A549 (cell line): ENCODE measurements at regions not wholly inside any gene's neighbourhood (a gene's known extent, or its start where the extent isn't known, plus 50 kb on each side); places are given as distances from the start of the nearest gene placed in this dataset.

Experiments used
- ATAC-seq, 2 experiments: fragments of 200-7000 bp in 1 of 2; fragments of >200 bp in 1 of 2; cut with Nextera tagmentation in 1 of 2; cut with Tn5 transposase in 1 of 2; 3 replicates each; pipeline versions ENCODE4 v1.8.0 to v1.9.1; 2018 to 2020; ENCODE audit warnings: mild to moderate bottlenecking in 1 of 2, moderate library complexity in 1 of 2
- CTCF ChIA-PET: fragments of 300-600 bp; sonication (Branson Sonifier 250); formaldehyde crosslinking; extraction: SDS; loops from one replicate; lab custom pipeline; 2021; ENCODE audit warnings: antibody characterized with exemption, inconsistent platforms; lab: Yijun Ruan, JAX
- POLR2A ChIA-PET: fragments of 350-600 bp; formaldehyde crosslinking; extraction: SDS; loops from one replicate; lab custom pipeline; 2021; ENCODE audit warnings: antibody characterized with exemption, inconsistent platforms; lab: Yijun Ruan, JAX
- DNase-seq, 2 experiments: peaks; one replicate each; pipeline versions ENCODE4 v3.0.0 to v3.0.0-alpha.2; 2011 to 2016; ENCODE audit warnings: low read depth in 1 of 2, low spot score in 1 of 2
- FAIRE-seq: peaks from 2 replicates; lab custom pipeline; 2011; peaks lifted over from hg19 to GRCh38; lab: Jason Lieb, UNC
- H3K27ac ChIP-seq, 2 experiments: fragments of >200 bp; sonication (Bioruptor Twin); formaldehyde crosslinking; 3 replicates each; pipeline ENCODE4 v1.5.1; 2016 to 2017
- H3K4me1 ChIP-seq: fragments of >200 bp; sonication (Bioruptor Twin); formaldehyde crosslinking; 3 replicates; pipeline ENCODE4 v1.6.1; 2016
- H3K4me2 ChIP-seq: fragments of >200 bp; sonication (Bioruptor Twin); formaldehyde crosslinking; 3 replicates; pipeline ENCODE4 v1.6.1; 2016
- H3K4me3 ChIP-seq: fragments of >200 bp; sonication (Bioruptor Twin); formaldehyde crosslinking; 3 replicates; pipeline ENCODE4 v1.5.1; 2016
- H3K9me3 ChIP-seq: fragments of >200 bp; sonication (Bioruptor Twin); formaldehyde crosslinking; 3 replicates; pipeline ENCODE4 v1.6.1; 2016
- BCL3 ChIP-seq: fragments of >200 bp; sonication (Bioruptor Twin); formaldehyde crosslinking; IDR thresholded peaks from 3 replicates; pipeline ENCODE4 v1.6.1; 2016
- CBX2 ChIP-seq: fragments of 200-600 bp; sonication (generic); IDR thresholded peaks from 2 replicates; pipeline ENCODE4 v1.6.1; 2016; ENCODE audit warnings: low read depth, mild to moderate bottlenecking, borderline replicate concordance
- ESRRA ChIP-seq: fragments of 150-350 bp; IDR thresholded peaks from 2 replicates; pipeline ENCODE4 v1.6.1; 2014; ENCODE audit warnings: mild to moderate bottlenecking, low read length, borderline replicate concordance
- FOSB ChIP-seq: fragments of 250-450 bp; sonication (Bioruptor Pico); IDR thresholded peaks from 2 replicates; pipeline ENCODE4 v1.5.0; 2020; ENCODE audit warnings: mild to moderate bottlenecking, moderate library complexity
- FOXS1 ChIP-seq: fragments of 250-450 bp; sonication (Bioruptor Pico); IDR thresholded peaks from 2 replicates; pipeline ENCODE4 v1.5.0; 2020; ENCODE audit warnings: mild to moderate bottlenecking, moderate library complexity
- GATA3 ChIP-seq: IDR thresholded peaks from 2 replicates; pipeline ENCODE4 v1.6.1; 2012; ENCODE audit warnings: borderline replicate concordance
- HES2 ChIP-seq: fragments of >200 bp; sonication (Bioruptor Twin); formaldehyde crosslinking; IDR thresholded peaks from 2 replicates; pipeline ENCODE4 v1.6.1; 2016
- HEYL ChIP-seq: fragments of 250-450 bp; sonication (Bioruptor Pico); IDR thresholded peaks from 2 replicates; pipeline ENCODE4 v1.8.0; 2021; ENCODE audit warnings: mild to moderate bottlenecking, moderate library complexity
- HOXB5 ChIP-seq: fragments of 250-450 bp; sonication (Bioruptor Pico); IDR thresholded peaks from 2 replicates; pipeline ENCODE4 v1.5.0; 2020; ENCODE audit warnings: mild to moderate bottlenecking, moderate library complexity
- KDM1A ChIP-seq: fragments of 200-600 bp; sonication (generic); IDR thresholded peaks from 2 replicates; pipeline ENCODE4 v1.6.1; 2016; ENCODE audit warnings: low read depth, mild to moderate bottlenecking
- MAX ChIP-seq: IDR thresholded peaks from 2 replicates; pipeline ENCODE4 v1.6.1; 2012
- NFE2L2 ChIP-seq: fragments of 150-350 bp; conservative IDR thresholded peaks from 2 replicates; pipeline ENCODE4 v1.6.1; 2014; ENCODE audit warnings: low read length
- NPAS2 ChIP-seq: fragments of 250-450 bp; sonication (Bioruptor Pico); IDR thresholded peaks from 2 replicates; pipeline ENCODE4 v1.8.0; 2022; ENCODE audit warnings: mild to moderate bottlenecking, moderate library complexity, borderline replicate concordance
- NR3C1 ChIP-seq: fragments of >200 bp; sonication (Bioruptor Twin); formaldehyde crosslinking; IDR thresholded peaks from 3 replicates; pipeline ENCODE4 v1.6.1; 2017
- PBX3 ChIP-seq: IDR thresholded peaks from 2 replicates; pipeline ENCODE4 v1.6.1; 2012
- PHF8 ChIP-seq: fragments of 200-600 bp; sonication (generic); IDR thresholded peaks from 2 replicates; pipeline ENCODE4 v1.6.1; 2016; ENCODE audit warnings: low read depth, mild to moderate bottlenecking, antibody characterized with exemption, moderate library complexity, borderline replicate concordance
- RCOR1 ChIP-seq: fragments of 150-350 bp; IDR thresholded peaks from 2 replicates; pipeline ENCODE4 v1.6.1; 2014; ENCODE audit warnings: antibody characterized with exemption, low read length, low read depth
- RFX5 ChIP-seq: fragments of 450-650 bp; IDR thresholded peaks from 2 replicates; pipeline ENCODE4 v1.7.1; 2014; ENCODE audit warnings: antibody characterized with exemption, mild to moderate bottlenecking, moderate library complexity
- SREBF2 ChIP-seq: fragments of 450-650 bp; IDR thresholded peaks from 2 replicates; pipeline ENCODE4 v1.6.1; 2014; ENCODE audit warnings: mild to moderate bottlenecking, moderate library complexity
- TP53 ChIP-seq: fragments of 250-450 bp; sonication (Bioruptor Pico); IDR thresholded peaks from 2 replicates; pipeline ENCODE4 v1.5.0; 2021; ENCODE audit warnings: mild to moderate bottlenecking, moderate library complexity
- ZFP36 ChIP-seq: fragments of 450-650 bp; IDR thresholded peaks from 2 replicates; pipeline ENCODE4 v1.6.1; 2014; ENCODE audit warnings: borderline replicate concordance; ENCODE audit not compliant: partially characterized antibody
- ZNF302 ChIP-seq: fragments of 250-450 bp; sonication (Bioruptor Pico); IDR thresholded peaks from 2 replicates; pipeline ENCODE4 v1.9.0; 2021; ENCODE audit warnings: inconsistent platforms, mild to moderate bottlenecking, moderate library complexity
- WGBS: methylation state at CpG from one replicate; pipeline ENCODE4 v1.1.6; 2017; ENCODE audit errors: missing lambda C conversion rate; 5-methylcytosine and 5-hydroxymethylcytosine counted together
- TF ChIP-seq, protein P1 (sequence below): IDR thresholded peaks from 2 replicates; pipeline ENCODE4 v1.6.1; 2012; ENCODE audit warnings: low read depth, borderline replicate concordance
- TF ChIP-seq, protein P2 (sequence below): fragments of 250-450 bp; sonication (Bioruptor Pico); IDR thresholded peaks from 2 replicates; pipeline ENCODE4 v1.5.0; 2020; ENCODE audit warnings: low read depth, mild to moderate bottlenecking, moderate library complexity
- TF ChIP-seq, protein P3 (sequence below): fragments of 150-350 bp; IDR thresholded peaks from 2 replicates; pipeline ENCODE4 v1.6.1; 2014; ENCODE audit warnings: low read depth, mild to moderate bottlenecking, low read length
- TF ChIP-seq, protein P4 (sequence below): fragments of 200-600 bp; sonication (generic); IDR thresholded peaks from 2 replicates; pipeline ENCODE4 v1.6.1; 2016; ENCODE audit warnings: antibody characterized with exemption, mild to moderate bottlenecking, moderate library complexity

DNA sequence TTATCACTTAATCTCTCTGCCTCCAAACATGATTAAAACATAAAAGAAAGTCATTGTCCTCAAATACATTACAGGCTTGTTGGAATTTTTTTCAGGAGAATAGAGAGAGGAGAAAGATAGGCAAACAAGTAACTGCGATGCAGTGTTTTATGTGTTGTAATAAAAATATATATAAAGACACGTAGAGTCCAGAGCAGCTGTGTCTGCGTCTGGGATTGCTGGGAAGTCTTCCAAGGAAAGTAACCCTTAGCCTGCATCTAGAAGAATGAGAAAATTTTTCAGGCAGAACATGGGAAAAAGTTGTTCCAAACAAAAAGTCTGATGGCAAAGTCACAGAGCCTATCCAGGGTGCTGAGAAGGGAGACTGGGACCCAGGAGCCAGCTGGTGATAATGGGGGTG lies 91.8 kb upstream of the ST6GAL2 start:
- H3K4me2 ChIP-seq = no peak overlapping the region
- H3K27ac ChIP-seq = 0 out of 6 replicates have a peak overlapping the region, but pooled peaks of 1 of the 2 experiments have one; percentile 25
- ATAC-seq (no peak), DNase-seq (no peak), FAIRE-seq (no peak)
- H3K9me3 ChIP-seq = no peaks in the 10 kb centered on the region
- H3K4me1 ChIP-seq = peaks cover 17% of the 10 kb centered on the region
- H3K4me3 ChIP-seq = no peak overlapping the region
- TF ChIP-seq RCOR1 (no peak), GATA3 (no peak), PBX3 (no peak), FOXS1 (CRISPR knock-in tag) (no peak), MAX (no peak), SREBF2 (no peak), ESRRA (no peak), NFE2L2 (no peak), ZFP36 (no peak), HEYL (CRISPR knock-in tag) (no peak), HOXB5 (CRISPR knock-in tag) (no peak), KDM1A (no peak), BCL3 (no peak), RFX5 (no peak), TP53 (no peak), FOSB (CRISPR knock-in tag) (no peak), NPAS2 (CRISPR knock-in tag) (no peak)
- TF ChIP-seq, protein P1, sequence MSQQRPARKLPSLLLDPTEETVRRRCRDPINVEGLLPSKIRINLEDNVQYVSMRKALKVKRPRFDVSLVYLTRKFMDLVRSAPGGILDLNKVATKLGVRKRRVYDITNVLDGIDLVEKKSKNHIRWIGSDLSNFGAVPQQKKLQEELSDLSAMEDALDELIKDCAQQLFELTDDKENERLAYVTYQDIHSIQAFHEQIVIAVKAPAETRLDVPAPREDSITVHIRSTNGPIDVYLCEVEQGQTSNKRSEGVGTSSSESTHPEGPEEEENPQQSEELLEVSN = no peak
- ChIA-PET CTCF (no interaction called here), POLR2A (no interaction called here)
- 87% methylated on average over 3 of the region's 3 CpGs for WGBS

GRCh38 chr2:106978647-106979046 lies 92.7 kb upstream of the ST6GAL2 start:
- H3K4me2 ChIP-seq = no peak overlapping the region
- 90% methylated on average over 13 of the region's 13 CpGs for WGBS
- peaks cover 24% of the 10 kb centered on the region for H3K4me1 ChIP-seq
- H3K27ac ChIP-seq = no peak overlapping the region
- POLR2A ChIA-PET = no interaction called here
- CTCF ChIA-PET = interaction anchor here (0.9 kb wide), 1 partner anchor 7 kb away, joined by 3 read pairs; no protein-coding TSS in a partner anchor
- DNase-seq (no peak), FAIRE-seq (no peak), ATAC-seq (no peak)
- H3K4me3 ChIP-seq = no peak overlapping the region
- H3K9me3 ChIP-seq = 0 out of 3 replicates have a peak, but pooled peaks cover 1% of the 10 kb centered on the region
- TF ChIP-seq, protein P2, sequence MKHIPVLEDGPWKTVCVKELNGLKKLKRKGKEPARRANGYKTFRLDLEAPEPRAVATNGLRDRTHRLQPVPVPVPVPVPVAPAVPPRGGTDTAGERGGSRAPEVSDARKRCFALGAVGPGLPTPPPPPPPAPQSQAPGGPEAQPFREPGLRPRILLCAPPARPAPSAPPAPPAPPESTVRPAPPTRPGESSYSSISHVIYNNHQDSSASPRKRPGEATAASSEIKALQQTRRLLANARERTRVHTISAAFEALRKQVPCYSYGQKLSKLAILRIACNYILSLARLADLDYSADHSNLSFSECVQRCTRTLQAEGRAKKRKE (CRISPR knock-in tag) = no peak
- no peak for TF ChIP-seq NR3C1
- TF ChIP-seq SREBF2 = no peak
- TF ChIP-seq FOXS1 (CRISPR knock-in tag) = no peak
- TF ChIP-seq PHF8 = no peak
- TF ChIP-seq ZNF302 (CRISPR knock-in tag) = no peak
- no peak for TF ChIP-seq HES2
- TF ChIP-seq, protein P1 = no peak
- no peak for TF ChIP-seq CBX2
- TF ChIP-seq ZFP36 = no peak
- TF ChIP-seq, protein P3, sequence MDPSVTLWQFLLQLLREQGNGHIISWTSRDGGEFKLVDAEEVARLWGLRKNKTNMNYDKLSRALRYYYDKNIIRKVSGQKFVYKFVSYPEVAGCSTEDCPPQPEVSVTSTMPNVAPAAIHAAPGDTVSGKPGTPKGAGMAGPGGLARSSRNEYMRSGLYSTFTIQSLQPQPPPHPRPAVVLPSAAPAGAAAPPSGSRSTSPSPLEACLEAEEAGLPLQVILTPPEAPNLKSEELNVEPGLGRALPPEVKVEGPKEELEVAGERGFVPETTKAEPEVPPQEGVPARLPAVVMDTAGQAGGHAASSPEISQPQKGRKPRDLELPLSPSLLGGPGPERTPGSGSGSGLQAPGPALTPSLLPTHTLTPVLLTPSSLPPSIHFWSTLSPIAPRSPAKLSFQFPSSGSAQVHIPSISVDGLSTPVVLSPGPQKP = no peak
- TF ChIP-seq, protein P4, sequence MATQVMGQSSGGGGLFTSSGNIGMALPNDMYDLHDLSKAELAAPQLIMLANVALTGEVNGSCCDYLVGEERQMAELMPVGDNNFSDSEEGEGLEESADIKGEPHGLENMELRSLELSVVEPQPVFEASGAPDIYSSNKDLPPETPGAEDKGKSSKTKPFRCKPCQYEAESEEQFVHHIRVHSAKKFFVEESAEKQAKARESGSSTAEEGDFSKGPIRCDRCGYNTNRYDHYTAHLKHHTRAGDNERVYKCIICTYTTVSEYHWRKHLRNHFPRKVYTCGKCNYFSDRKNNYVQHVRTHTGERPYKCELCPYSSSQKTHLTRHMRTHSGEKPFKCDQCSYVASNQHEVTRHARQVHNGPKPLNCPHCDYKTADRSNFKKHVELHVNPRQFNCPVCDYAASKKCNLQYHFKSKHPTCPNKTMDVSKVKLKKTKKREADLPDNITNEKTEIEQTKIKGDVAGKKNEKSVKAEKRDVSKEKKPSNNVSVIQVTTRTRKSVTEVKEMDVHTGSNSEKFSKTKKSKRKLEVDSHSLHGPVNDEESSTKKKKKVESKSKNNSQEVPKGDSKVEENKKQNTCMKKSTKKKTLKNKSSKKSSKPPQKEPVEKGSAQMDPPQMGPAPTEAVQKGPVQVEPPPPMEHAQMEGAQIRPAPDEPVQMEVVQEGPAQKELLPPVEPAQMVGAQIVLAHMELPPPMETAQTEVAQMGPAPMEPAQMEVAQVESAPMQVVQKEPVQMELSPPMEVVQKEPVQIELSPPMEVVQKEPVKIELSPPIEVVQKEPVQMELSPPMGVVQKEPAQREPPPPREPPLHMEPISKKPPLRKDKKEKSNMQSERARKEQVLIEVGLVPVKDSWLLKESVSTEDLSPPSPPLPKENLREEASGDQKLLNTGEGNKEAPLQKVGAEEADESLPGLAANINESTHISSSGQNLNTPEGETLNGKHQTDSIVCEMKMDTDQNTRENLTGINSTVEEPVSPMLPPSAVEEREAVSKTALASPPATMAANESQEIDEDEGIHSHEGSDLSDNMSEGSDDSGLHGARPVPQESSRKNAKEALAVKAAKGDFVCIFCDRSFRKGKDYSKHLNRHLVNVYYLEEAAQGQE = no peak
